ENCODE measurements at regions not wholly inside any gene's neighbourhood (a gene's known extent, or its start where the extent isn't known, plus 50 kb on each side); places are given as distances from the start of the nearest gene placed in this dataset.

DNA sequence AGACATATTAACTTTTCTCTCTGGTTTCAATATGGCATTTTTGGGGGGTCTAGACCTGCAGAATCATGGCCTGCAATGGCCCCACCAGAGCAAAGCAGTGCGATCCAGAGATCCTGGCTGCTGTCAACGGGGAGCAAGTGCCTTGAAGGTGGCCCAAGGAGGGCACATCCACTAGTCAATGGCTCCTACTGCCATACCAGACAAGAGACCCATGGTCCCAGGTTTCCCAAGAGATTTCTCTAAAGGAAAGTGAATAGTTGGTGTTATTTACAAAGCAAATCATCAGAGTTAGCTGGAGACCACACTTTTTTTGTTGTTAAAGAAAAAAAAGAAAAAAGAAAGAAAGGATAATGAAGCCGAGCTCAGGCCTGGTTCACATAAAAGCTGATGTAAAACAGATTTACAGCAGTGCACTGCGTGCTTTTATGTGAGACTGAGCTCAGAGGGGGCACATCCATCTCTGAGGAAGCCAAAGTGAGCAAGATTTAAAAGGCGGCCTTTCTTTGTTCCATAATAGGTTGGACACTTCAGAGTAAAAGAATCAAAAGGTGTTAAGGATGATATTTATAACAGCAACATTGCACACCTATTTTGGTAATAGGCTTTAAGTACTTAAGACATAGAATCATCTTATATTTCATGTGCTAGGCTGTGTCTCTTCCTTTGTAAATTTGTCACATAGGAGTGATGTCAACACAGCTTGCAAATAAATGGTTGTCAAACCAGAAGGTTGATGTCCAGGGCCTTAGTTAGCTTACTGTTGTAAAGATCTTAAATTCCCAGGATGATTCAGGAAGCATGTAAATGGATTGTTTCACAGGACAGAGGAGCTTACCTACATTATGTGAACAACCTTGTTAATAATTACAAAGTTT is 201.3 kb upstream of the NTM start:
- Histone ChIP-seq H3K9ac (ENCODE audit: insufficient read depth in 1 of 2, low read length in 2 of 2) (no peak overlapping the region), H3K4me3 (no peak overlapping the region), H3K36me3 (ENCODE audit: control insufficient read depth in 4 of 4, insufficient read depth in 4 of 4, low read length in 4 of 4) (no peaks in the 10 kb centered on the region), H3K27me3 (ENCODE audit: control insufficient read depth in 3 of 3, insufficient read depth in 3 of 3, low read length in 2 of 3) (peaks cover 0 to 3% (median 0%) of the 10 kb centered on the region in 3 donors), H3K9me3 (ENCODE audit: control insufficient read depth in 4 of 4, insufficient read depth in 3 of 4, low read length in 3 of 4) (no peaks in the 10 kb centered on the region), H3K4me1 (ENCODE audit: control insufficient read depth in 5 of 5, insufficient read depth in 5 of 5, low read length in 5 of 5) (no peaks in the 10 kb centered on the region), H3K27ac (ENCODE audit: low read depth in 1 of 2, low read length in 1 of 2) (no peak overlapping the region)
- DNase-seq (no peak), ATAC-seq (ENCODE audit: insufficient read depth, low FRiP score) (no peak)
- TF ChIP-seq, protein P1, sequence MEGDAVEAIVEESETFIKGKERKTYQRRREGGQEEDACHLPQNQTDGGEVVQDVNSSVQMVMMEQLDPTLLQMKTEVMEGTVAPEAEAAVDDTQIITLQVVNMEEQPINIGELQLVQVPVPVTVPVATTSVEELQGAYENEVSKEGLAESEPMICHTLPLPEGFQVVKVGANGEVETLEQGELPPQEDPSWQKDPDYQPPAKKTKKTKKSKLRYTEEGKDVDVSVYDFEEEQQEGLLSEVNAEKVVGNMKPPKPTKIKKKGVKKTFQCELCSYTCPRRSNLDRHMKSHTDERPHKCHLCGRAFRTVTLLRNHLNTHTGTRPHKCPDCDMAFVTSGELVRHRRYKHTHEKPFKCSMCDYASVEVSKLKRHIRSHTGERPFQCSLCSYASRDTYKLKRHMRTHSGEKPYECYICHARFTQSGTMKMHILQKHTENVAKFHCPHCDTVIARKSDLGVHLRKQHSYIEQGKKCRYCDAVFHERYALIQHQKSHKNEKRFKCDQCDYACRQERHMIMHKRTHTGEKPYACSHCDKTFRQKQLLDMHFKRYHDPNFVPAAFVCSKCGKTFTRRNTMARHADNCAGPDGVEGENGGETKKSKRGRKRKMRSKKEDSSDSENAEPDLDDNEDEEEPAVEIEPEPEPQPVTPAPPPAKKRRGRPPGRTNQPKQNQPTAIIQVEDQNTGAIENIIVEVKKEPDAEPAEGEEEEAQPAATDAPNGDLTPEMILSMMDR (IDR thresholded peaks at IDR 0.05; ENCODE audit: control extremely low read depth, extremely low read depth), result no peak
- 86 to 93% methylated on average over 5 of the region's 5 CpGs for WGBS, 2 donors

DNA sequence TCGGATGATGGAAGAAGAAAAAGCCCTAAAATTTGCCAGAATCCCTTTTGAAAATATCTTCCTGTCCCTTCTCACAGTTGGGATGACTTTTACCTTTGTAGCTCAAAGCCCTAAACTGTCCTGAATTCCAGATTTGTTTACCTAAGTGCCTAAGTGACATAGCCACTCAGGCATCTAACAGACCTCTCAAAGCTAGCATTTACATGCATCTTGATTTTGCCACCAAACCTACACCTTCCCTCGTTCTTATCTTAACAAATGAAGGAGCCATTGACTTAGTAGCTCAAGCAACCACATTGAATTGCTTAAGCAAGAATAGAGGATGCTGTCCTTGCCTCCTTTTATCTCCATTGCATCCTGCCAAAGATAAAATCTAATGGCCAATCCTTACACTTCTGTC is 198.4 kb upstream of the NTM start:
- WGBS, 2 donors, result 62 to 66% methylated on average over 2 of the region's 2 CpGs
- no peak overlapping the region for H3K4me3 ChIP-seq

GRCh38 chr11:131178020-131178419 is 192.4 kb upstream of the NTM start:
- Histone ChIP-seq H3K27me3 (ENCODE audit: control insufficient read depth in 3 of 3, insufficient read depth in 3 of 3, low read length in 2 of 3) (peaks cover 0 to 15% (median 0%) of the 10 kb centered on the region in 3 donors), H3K36me3 (ENCODE audit: control insufficient read depth in 4 of 4, insufficient read depth in 4 of 4, low read length in 4 of 4) (no peaks in the 10 kb centered on the region), H3K27ac (ENCODE audit: low read depth in 1 of 2, low read length in 1 of 2) (no peak overlapping the region), H3K9ac (ENCODE audit: insufficient read depth in 1 of 2, low read length in 2 of 2) (no peak overlapping the region), H3K9me3 (ENCODE audit: control insufficient read depth in 4 of 4, insufficient read depth in 3 of 4, low read length in 3 of 4) (peaks cover 0 to 2% (median 0%) of the 10 kb centered on the region in 4 donors), H3K4me3 (no peak overlapping the region), H3K4me1 (ENCODE audit: control insufficient read depth in 5 of 5, insufficient read depth in 5 of 5, low read length in 5 of 5) (no peaks in the 10 kb centered on the region)
- DNase-seq (no peak), ATAC-seq (ENCODE audit: insufficient read depth, low FRiP score) (no peak)
- WGBS, 2 donors, result 77 to 78% methylated on average over 11 of the region's 11 CpGs
- TF ChIP-seq, protein P1 (IDR thresholded peaks at IDR 0.05; ENCODE audit: control extremely low read depth, extremely low read depth), result no peak

More for the DNA sequence above, 198.4 kb upstream of the NTM start:
- ATAC-seq (ENCODE audit: insufficient read depth, low FRiP score) (no peak), DNase-seq (no peak)
- Histone ChIP-seq H3K4me1 (ENCODE audit: control insufficient read depth in 5 of 5, insufficient read depth in 5 of 5, low read length in 5 of 5) (no peaks in the 10 kb centered on the region), H3K9ac (ENCODE audit: insufficient read depth in 1 of 2, low read length in 2 of 2) (no peak overlapping the region), H3K9me3 (ENCODE audit: control insufficient read depth in 4 of 4, insufficient read depth in 3 of 4, low read length in 3 of 4) (peaks cover 0 to 2% (median 0%) of the 10 kb centered on the region in 4 donors), H3K36me3 (ENCODE audit: control insufficient read depth in 4 of 4, insufficient read depth in 4 of 4, low read length in 4 of 4) (no peaks in the 10 kb centered on the region), H3K27ac (ENCODE audit: low read depth in 1 of 2, low read length in 1 of 2) (no peak overlapping the region), H3K27me3 (ENCODE audit: control insufficient read depth in 3 of 3, insufficient read depth in 3 of 3, low read length in 2 of 3) (no peaks in the 10 kb centered on the region)
- TF ChIP-seq, protein P1 (IDR thresholded peaks at IDR 0.05; ENCODE audit: control extremely low read depth, extremely low read depth), result no peak
